SW 1271 (cell line): ENCODE measurements at regions not wholly inside any gene's neighbourhood (a gene's known extent, or its start where the extent isn't known, plus 50 kb on each side); places are given as distances from the start of the nearest gene placed in this dataset.

ENCODE experiments used
- DNase-seq, 2 experiments: peaks; one replicate each; lab custom pipeline; 2025; lab: John Stamatoyannopoulos, UW

DNA sequence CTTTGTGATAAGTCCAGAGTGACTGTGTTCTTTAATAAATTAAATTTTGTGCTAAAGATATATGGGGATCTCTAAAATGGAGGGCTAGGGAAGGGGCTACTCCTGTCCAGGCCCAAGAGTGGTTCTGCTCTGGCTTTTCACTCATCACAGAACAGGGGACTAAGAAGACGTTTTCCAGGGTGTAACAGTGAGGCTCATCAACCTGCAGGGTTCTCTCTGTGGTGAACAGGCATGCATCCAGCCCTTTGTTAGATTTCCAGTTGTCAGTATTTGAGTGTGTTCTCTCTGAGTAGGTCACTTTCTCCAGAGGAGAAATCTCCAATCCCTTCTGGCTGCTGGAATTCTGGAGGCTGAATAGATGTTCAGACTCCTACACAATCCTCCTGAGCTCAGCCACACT is 408.9 kb downstream of the PLCL1 start:
- no peak for DNase-seq

DNA sequence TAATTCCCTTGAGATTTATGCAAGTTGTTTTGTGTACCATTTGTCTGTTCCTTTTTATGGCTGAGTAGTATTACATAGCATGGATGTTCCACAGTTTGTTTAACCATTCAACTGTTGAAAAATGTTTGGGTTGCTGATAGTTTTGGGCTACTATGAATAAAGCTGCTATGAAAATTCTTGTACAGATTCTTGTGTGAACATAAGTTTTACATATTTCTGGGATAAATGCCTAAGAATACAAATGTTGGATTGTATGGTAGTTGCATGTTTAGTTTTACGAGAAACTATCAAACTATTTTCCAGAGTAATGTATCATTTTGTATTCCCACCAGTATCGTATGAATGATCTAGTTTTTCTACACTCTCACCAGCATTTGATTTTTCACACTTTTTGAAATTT is 407.3 kb downstream of the PLCL1 start:
- DNase-seq: no peak

DNA sequence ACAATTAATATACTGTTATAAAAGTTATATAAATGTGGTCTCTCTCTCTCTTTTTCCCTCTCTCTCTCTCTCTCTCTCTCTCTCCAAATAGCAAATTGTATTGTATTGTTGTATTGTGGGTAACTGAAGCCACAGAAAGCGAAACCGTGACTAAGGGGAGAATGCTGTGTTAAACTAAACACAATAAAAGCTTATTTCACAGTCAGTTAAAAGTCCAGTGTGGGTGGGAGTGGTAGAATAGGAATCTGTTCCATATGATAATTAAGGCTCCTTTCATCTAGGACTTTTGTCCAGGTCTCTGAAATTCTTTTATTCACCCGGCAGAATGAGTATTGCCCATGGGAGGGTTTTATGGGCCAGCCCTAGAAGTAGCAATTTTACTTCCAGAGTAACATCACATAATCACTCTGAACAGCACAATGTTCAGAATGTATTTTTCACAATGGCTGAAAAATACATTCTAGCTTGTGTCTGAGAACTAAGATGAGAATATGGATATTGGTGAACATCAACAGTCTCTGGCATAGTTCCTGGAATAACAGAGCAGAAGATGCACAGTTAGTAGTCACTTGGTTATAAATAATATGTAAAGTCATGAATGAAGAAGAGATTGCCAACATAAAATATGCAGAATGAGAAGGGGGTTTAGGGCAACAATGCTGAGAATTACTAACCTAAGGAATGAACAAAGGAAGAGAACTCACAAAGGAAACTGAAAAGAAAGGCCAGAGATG is 399.1 kb downstream of the PLCL1 start:
- no peak for DNase-seq
